WTC11 (cell line): ENCODE measurements at regions not wholly inside any gene's neighbourhood (a gene's known extent, or its start where the extent isn't known, plus 50 kb on each side); places are given as distances from the start of the nearest gene placed in this dataset.

Source experiments
- ATAC-seq: fragments of 200-7000 bp; cut with Tn5 transposase; 2 replicates; pipeline ENCODE4 v1.10.0; 2021; ENCODE audit warnings: mild to moderate bottlenecking, moderate library complexity
- CTCF ChIA-PET: fragments of 300-600 bp; sonication (Branson Sonifier 250); formaldehyde crosslinking; loops from one replicate; lab custom pipeline; 2021; ENCODE audit warnings: antibody characterized with exemption; lab: Charles Lee
- POLR2A ChIA-PET: fragments of 350-600 bp; sonication (Branson Sonifier 250); formaldehyde crosslinking; loops from one replicate; lab custom pipeline; 2021; ENCODE audit warnings: antibody characterized with exemption; lab: Charles Lee
- DNase-seq: peaks from one replicate; pipeline ENCODE4 v3.0.0; 2021; ENCODE audit warnings: low spot score
- H3K27ac Mint-ChIP-seq: 2 replicates; pipeline ENCODE4 v1.8.0; 2021; ENCODE audit warnings: mixed read lengths
- H3K27me3 Mint-ChIP-seq: 2 replicates; pipeline ENCODE4 v1.8.0; 2021; ENCODE audit warnings: low read depth, mild to moderate bottlenecking, moderate library complexity, mixed read lengths
- H3K36me3 Mint-ChIP-seq: 2 replicates; pipeline ENCODE4 v1.8.0; 2021; ENCODE audit warnings: mixed read lengths
- H3K4me1 Mint-ChIP-seq: 2 replicates; pipeline ENCODE4 v1.8.0; 2022; ENCODE audit warnings: mixed read lengths
- H3K4me3 Mint-ChIP-seq: 2 replicates; pipeline ENCODE4 v1.8.0; 2021; ENCODE audit warnings: mild to moderate bottlenecking, moderate library complexity, mixed read lengths
- H3K9me3 Mint-ChIP-seq: 2 replicates; pipeline ENCODE4 v1.8.0; 2021; ENCODE audit warnings: mixed read lengths
- AFF4 ChIP-seq: sonication (generic); formaldehyde crosslinking; IDR thresholded peaks from 2 replicates; pipeline ENCODE4 v1.8.1; 2023; ENCODE audit warnings: mild to moderate bottlenecking, missing genetic modification reagents, borderline replicate concordance
- CREB1 ChIP-seq: sonication (generic); formaldehyde crosslinking; IDR thresholded peaks from 2 replicates; pipeline ENCODE4 v1.8.0; 2023; ENCODE audit warnings: mild to moderate bottlenecking, missing genetic modification reagents
- E2F5 ChIP-seq: sonication (generic); formaldehyde crosslinking; IDR thresholded peaks from 2 replicates; pipeline ENCODE4 v1.8.1; 2022; ENCODE audit warnings: mild to moderate bottlenecking, moderate library complexity, missing genetic modification reagents
- ERG ChIP-seq: fragments of 250-450 bp; sonication (Bioruptor Pico); IDR thresholded peaks from 2 replicates; pipeline ENCODE4 v1.8.0; 2021; ENCODE audit warnings: mild to moderate bottlenecking
- FOXK1 ChIP-seq: sonication (generic); formaldehyde crosslinking; IDR thresholded peaks from 2 replicates; pipeline ENCODE4 v1.8.0; 2022; ENCODE audit warnings: mild to moderate bottlenecking, moderate library complexity, missing genetic modification reagents
- GABPB1 ChIP-seq: sonication (generic); formaldehyde crosslinking; IDR thresholded peaks from 2 replicates; pipeline ENCODE4 v1.8.1; 2023; ENCODE audit warnings: mild to moderate bottlenecking, missing genetic modification reagents
- KAT7 ChIP-seq: sonication (generic); formaldehyde crosslinking; IDR thresholded peaks from 2 replicates; pipeline ENCODE4 v1.8.1; 2023; ENCODE audit warnings: missing genetic modification reagents, mild to moderate bottlenecking, borderline replicate concordance
- NR1H2 ChIP-seq: sonication (generic); formaldehyde crosslinking; IDR thresholded peaks from 2 replicates; pipeline ENCODE4 v1.9.0; 2021; ENCODE audit warnings: mild to moderate bottlenecking, moderate library complexity, missing genetic modification reagents
- NR3C1 ChIP-seq: sonication (generic); formaldehyde crosslinking; conservative IDR thresholded peaks from 2 replicates; pipeline ENCODE4 v1.8.1; 2023; ENCODE audit warnings: low read depth, mild to moderate bottlenecking, missing genetic modification reagents
- OVOL2 ChIP-seq: fragments of 250-450 bp; sonication (Bioruptor Pico); IDR thresholded peaks from 2 replicates; pipeline ENCODE4 v1.9.0; 2021; ENCODE audit warnings: mild to moderate bottlenecking, borderline replicate concordance
- SP1 ChIP-seq: sonication (generic); formaldehyde crosslinking; conservative IDR thresholded peaks from 2 replicates; pipeline ENCODE4 v1.8.1; 2022; ENCODE audit warnings: missing genetic modification reagents
- ZNF121 ChIP-seq: sonication (generic); formaldehyde crosslinking; IDR thresholded peaks from 2 replicates; pipeline ENCODE4 v1.8.0; 2023; ENCODE audit warnings: missing genetic modification reagents
- ZNF263 ChIP-seq: sonication (generic); formaldehyde crosslinking; IDR thresholded peaks from 2 replicates; pipeline ENCODE4 v1.8.1; 2022; ENCODE audit warnings: low read depth, mild to moderate bottlenecking, moderate library complexity, missing genetic modification reagents
- ZNF281 ChIP-seq: sonication (generic); formaldehyde crosslinking; IDR thresholded peaks from 2 replicates; pipeline ENCODE4 v1.8.0; 2023; ENCODE audit warnings: mild to moderate bottlenecking, missing genetic modification reagents
- ZNF317 ChIP-seq: sonication (generic); formaldehyde crosslinking; IDR thresholded peaks from 2 replicates; pipeline ENCODE4 v1.8.1; 2023; ENCODE audit warnings: low read depth, mild to moderate bottlenecking, moderate library complexity, missing genetic modification reagents, borderline replicate concordance
- ZNF671 ChIP-seq: fragments of 250-450 bp; sonication (Bioruptor Pico); IDR thresholded peaks from 2 replicates; pipeline ENCODE4 v1.8.0; 2021; ENCODE audit warnings: mild to moderate bottlenecking
- TF ChIP-seq, protein P1 (sequence below): sonication (generic); formaldehyde crosslinking; IDR thresholded peaks from 2 replicates; pipeline ENCODE4 v1.8.1; 2023; ENCODE audit warnings: mild to moderate bottlenecking, moderate library complexity, missing genetic modification reagents
- TF ChIP-seq, protein P2 (sequence below): sonication (generic); formaldehyde crosslinking; conservative IDR thresholded peaks from 2 replicates; pipeline ENCODE4 v1.8.1; 2022; ENCODE audit warnings: mild to moderate bottlenecking, missing genetic modification reagents

DNA sequence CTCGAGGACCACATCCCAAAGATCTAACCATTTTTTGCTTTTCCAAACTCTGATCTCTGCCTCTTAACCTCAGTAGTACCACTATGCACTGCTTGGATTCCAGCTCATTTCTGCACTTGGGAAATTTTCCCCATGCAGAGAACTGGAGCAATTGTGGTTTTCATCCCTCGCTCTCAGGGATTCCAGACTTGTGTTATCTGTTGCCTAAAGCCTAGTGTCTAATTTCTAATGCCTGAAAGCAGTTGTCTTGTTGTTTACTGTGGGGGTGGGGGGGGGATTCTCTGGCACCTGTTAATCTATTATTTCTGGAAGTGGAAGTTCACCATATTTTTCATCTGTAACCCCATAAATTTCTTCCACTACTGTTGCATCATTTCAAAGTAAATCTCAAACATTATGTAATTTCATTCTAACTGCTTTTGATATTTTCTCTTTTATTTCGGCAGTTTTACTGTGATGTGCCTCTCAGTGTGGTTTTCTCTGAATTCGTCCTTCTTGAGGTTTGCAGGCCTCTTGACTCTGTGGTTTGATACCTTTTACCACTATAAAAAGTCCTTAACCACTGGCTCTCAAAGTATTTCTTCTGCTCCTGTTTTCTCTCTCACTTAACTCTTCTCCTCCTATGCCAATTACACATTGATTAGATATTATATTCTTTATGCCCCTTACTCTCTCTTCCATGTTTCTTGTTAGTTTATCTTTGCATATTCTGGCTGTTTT, 205.6 kb upstream of the EOLA2 start:
- H3K27ac Mint-ChIP-seq: no peak overlapping the region
- H3K4me3 Mint-ChIP-seq: no peak overlapping the region
- ChIA-PET CTCF (no interaction called here), POLR2A (no interaction called here)
- peaks cover 5% of the 10 kb centered on the region for H3K27me3 Mint-ChIP-seq
- H3K36me3 Mint-ChIP-seq: no peaks in the 10 kb centered on the region
- TF ChIP-seq SP1 (CRISPR knock-in tag): no peak
- no peak for TF ChIP-seq ZNF671 (CRISPR knock-in tag)
- no peak for TF ChIP-seq CREB1 (CRISPR knock-in tag)
- TF ChIP-seq ZNF263 (CRISPR knock-in tag): no peak
- no peak for TF ChIP-seq KAT7
- TF ChIP-seq NR1H2: no peak
- TF ChIP-seq FOXK1 (CRISPR knock-in tag): no peak
- no peak for TF ChIP-seq E2F5 (CRISPR knock-in tag)
- no peak for TF ChIP-seq ZNF317
- no peak for TF ChIP-seq AFF4 (CRISPR knock-in tag)
- TF ChIP-seq GABPB1 (CRISPR knock-in tag): no peak
- TF ChIP-seq ZNF281 (CRISPR knock-in tag): no peak
- TF ChIP-seq NR3C1 (CRISPR knock-in tag): no peak
- no peak for TF ChIP-seq ZNF121
- no peak for TF ChIP-seq OVOL2
- TF ChIP-seq ERG (CRISPR knock-in tag): no peak
- TF ChIP-seq, protein P1, sequence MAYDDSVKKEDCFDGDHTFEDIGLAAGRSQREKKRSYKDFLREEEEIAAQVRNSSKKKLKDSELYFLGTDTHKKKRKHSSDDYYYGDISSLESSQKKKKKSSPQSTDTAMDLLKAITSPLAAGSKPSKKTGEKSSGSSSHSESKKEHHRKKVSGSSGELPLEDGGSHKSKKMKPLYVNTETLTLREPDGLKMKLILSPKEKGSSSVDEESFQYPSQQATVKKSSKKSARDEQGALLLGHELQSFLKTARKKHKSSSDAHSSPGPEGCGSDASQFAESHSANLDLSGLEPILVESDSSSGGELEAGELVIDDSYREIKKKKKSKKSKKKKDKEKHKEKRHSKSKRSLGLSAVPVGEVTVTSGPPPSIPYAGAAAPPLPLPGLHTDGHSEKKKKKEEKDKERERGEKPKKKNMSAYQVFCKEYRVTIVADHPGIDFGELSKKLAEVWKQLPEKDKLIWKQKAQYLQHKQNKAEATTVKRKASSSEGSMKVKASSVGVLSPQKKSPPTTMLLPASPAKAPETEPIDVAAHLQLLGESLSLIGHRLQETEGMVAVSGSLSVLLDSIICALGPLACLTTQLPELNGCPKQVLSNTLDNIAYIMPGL: no peak
- TF ChIP-seq, protein P2, sequence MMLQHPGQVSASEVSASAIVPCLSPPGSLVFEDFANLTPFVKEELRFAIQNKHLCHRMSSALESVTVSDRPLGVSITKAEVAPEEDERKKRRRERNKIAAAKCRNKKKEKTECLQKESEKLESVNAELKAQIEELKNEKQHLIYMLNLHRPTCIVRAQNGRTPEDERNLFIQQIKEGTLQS (CRISPR knock-in tag): no peak
- DNase-seq (no peak), ATAC-seq (no peak)
- no peaks in the 10 kb centered on the region for H3K4me1 Mint-ChIP-seq
- H3K9me3 Mint-ChIP-seq: peaks cover 9% of the 10 kb centered on the region; the same call in 1 of the 2 replicates
